ENCODE measurements at regions not wholly inside any gene's neighbourhood (a gene's known extent, or its start where the extent isn't known, plus 50 kb on each side); places are given as distances from the start of the nearest gene placed in this dataset.

GRCh38 chr6:22199771-22200170 lies 97.1 kb downstream of the PRL start:
- WGBS, 2 donors = 53 to 58% methylated on average over 3 of the region's 3 CpGs
- no peak overlapping the region for H3K27ac ChIP-seq
- no peaks in the 10 kb centered on the region for H3K36me3 ChIP-seq
- TF ChIP-seq EP300 (IDR thresholded peaks at IDR 0.05) (no peak), CTCF (IDR thresholded peaks at IDR 0.05) (no peak), POLR2A (IDR thresholded peaks at IDR 0.05) (no peak)
- no peaks in the 10 kb centered on the region for H3K9me3 ChIP-seq
- no peak overlapping the region for H3K4me3 ChIP-seq
- no peaks in the 10 kb centered on the region for H3K4me1 ChIP-seq
- no peak for DNase-seq (ENCODE audit: low spot score in 2 of 2)
- H3K27me3 ChIP-seq = no peaks in the 10 kb centered on the region

GRCh38 chr6:22204153-22204552 lies 92.7 kb downstream of the PRL start:
- no peaks in the 10 kb centered on the region for H3K4me1 ChIP-seq
- 90 to 92% methylated on average over 6 of the region's 6 CpGs for WGBS, 2 donors
- H3K27ac ChIP-seq = no peak overlapping the region
- H3K27me3 ChIP-seq = no peaks in the 10 kb centered on the region
- H3K9me3 ChIP-seq = no peaks in the 10 kb centered on the region
- TF ChIP-seq CTCF (IDR thresholded peaks at IDR 0.05) = no peak
- no peak for TF ChIP-seq EP300 (IDR thresholded peaks at IDR 0.05)
- TF ChIP-seq POLR2A (IDR thresholded peaks at IDR 0.05) = no peak
- no peaks in the 10 kb centered on the region for H3K36me3 ChIP-seq
- H3K4me3 ChIP-seq = no peak overlapping the region
- no peak for DNase-seq (ENCODE audit: low spot score in 2 of 2)

- H3K4me1 ChIP-seq = no peaks in the 10 kb centered on the region
- 87 to 94% methylated on average over 1 of the region's 1 CpG for WGBS, 2 donors
Measured at GRCh38 chr6:22205266-22205665, 91.6 kb downstream of the PRL start.

GRCh38 chr6:22206106-22206505 lies 90.7 kb downstream of the PRL start:
- H3K4me1 ChIP-seq = no peaks in the 10 kb centered on the region
- no peaks in the 10 kb centered on the region for H3K27me3 ChIP-seq
- H3K9me3 ChIP-seq = no peaks in the 10 kb centered on the region
- 86 to 87% methylated on average over 5 of the region's 5 CpGs for WGBS, 2 donors
- no peak for TF ChIP-seq POLR2A (IDR thresholded peaks at IDR 0.05)
- no peak for TF ChIP-seq CTCF (IDR thresholded peaks at IDR 0.05)
- TF ChIP-seq EP300 (IDR thresholded peaks at IDR 0.05) = no peak
- no peak for DNase-seq (ENCODE audit: low spot score in 2 of 2)
- no peaks in the 10 kb centered on the region for H3K36me3 ChIP-seq
- H3K27ac ChIP-seq = no peak overlapping the region
- H3K4me3 ChIP-seq = no peak overlapping the region

More at GRCh38 chr6:22205266-22205665, 91.6 kb downstream of the PRL start:
- no peak overlapping the region for H3K27ac ChIP-seq
- no peak overlapping the region for H3K4me3 ChIP-seq
- TF ChIP-seq CTCF (IDR thresholded peaks at IDR 0.05) (no peak), POLR2A (IDR thresholded peaks at IDR 0.05) (no peak), EP300 (IDR thresholded peaks at IDR 0.05) (no peak)
- DNase-seq (ENCODE audit: low spot score in 2 of 2) = no peak
- H3K9me3 ChIP-seq = no peaks in the 10 kb centered on the region
- no peaks in the 10 kb centered on the region for H3K27me3 ChIP-seq
- H3K36me3 ChIP-seq = no peaks in the 10 kb centered on the region

- H3K9me3 ChIP-seq = no peaks in the 10 kb centered on the region
- TF ChIP-seq CTCF (IDR thresholded peaks at IDR 0.05) (no peak), POLR2A (IDR thresholded peaks at IDR 0.05) (no peak)
- DNase-seq (ENCODE audit: low spot score in 2 of 2) = no peak
- H3K4me3 ChIP-seq = no peak overlapping the region
- no peak overlapping the region for H3K27ac ChIP-seq
- H3K4me1 ChIP-seq = no peaks in the 10 kb centered on the region
- 70 to 75% methylated on average over 1 of the region's 1 CpG for WGBS, 2 donors
- no peaks in the 10 kb centered on the region for H3K27me3 ChIP-seq
- H3K36me3 ChIP-seq = no peaks in the 10 kb centered on the region
Measured at GRCh38 chr6:22208026-22208425, 88.8 kb downstream of the PRL start.
